HG03025 (cell line): ENCODE measurements at regions not wholly inside any gene's neighbourhood (a gene's known extent, or its start where the extent isn't known, plus 50 kb on each side); places are given as distances from the start of the nearest gene placed in this dataset.
"Not testable (repeated sequence)": the region's sequence is repeated elsewhere in the genome, so short reads cannot be mapped to it uniquely, and the experiment has no call there.

Experiments used
- ATAC-seq: cut with Tn5 transposase; IDR thresholded peaks from one replicate; pipeline ENCODE4 v1.9.1; 2021; ENCODE audit warnings: mild to moderate bottlenecking, moderate library complexity; ENCODE audit not compliant: unreplicated experiment, low FRiP score

- ATAC-seq = no peak
Observed at GRCh38 chr4:155479835-155480234, 103.1 kb upstream of the MAP9 start.

GRCh38 chr4:155478336-155478835 lies 101.6 kb upstream of the MAP9 start:
- ATAC-seq = no peak

GRCh38 chr4:155474758-155475157 lies 98.0 kb upstream of the MAP9 start:
- ATAC-seq = no peak

GRCh38 chr4:155473420-155474095 lies 96.8 kb upstream of the MAP9 start:
- no peak for ATAC-seq

- ATAC-seq = no peak
Observed at GRCh38 chr4:155468282-155468681, 91.5 kb upstream of the MAP9 start.

- no peak for ATAC-seq
Observed at GRCh38 chr4:155450676-155451075, 73.9 kb upstream of the MAP9 start.

- no peak for ATAC-seq
Observed at GRCh38 chr4:155445306-155445705, 68.5 kb upstream of the MAP9 start.

- no peak for ATAC-seq
Observed at GRCh38 chr4:155444721-155445120, 68.0 kb upstream of the MAP9 start.

- ATAC-seq = peak; percentile 74
Observed at GRCh38 chr4:155442267-155443105, 65.7 kb upstream of the MAP9 start.

- ATAC-seq = no peak
Observed at GRCh38 chr4:155441475-155441874, 64.7 kb upstream of the MAP9 start.

GRCh38 chr4:155439760-155440159 lies 63.0 kb upstream of the MAP9 start:
- not testable (repeated sequence) for ATAC-seq

- no peak for ATAC-seq
Observed at GRCh38 chr4:155434904-155435303, 58.1 kb upstream of the MAP9 start.

GRCh38 chr4:155434366-155434765 lies 57.6 kb upstream of the MAP9 start:
- ATAC-seq = no peak

GRCh38 chr4:155433636-155434360 lies 57.0 kb upstream of the MAP9 start:
- no peak for ATAC-seq

- no peak for ATAC-seq
Observed at GRCh38 chr4:155430895-155431795, 54.4 kb upstream of the MAP9 start.

GRCh38 chr4:155428128-155428527 lies 51.4 kb upstream of the MAP9 start:
- ATAC-seq = no peak

GRCh38 chr4:155426953-155427352 lies 50.2 kb upstream of the MAP9 start:
- ATAC-seq = no peak
